ENCODE measurements at regions not wholly inside any gene's neighbourhood (a gene's known extent, or its start where the extent isn't known, plus 50 kb on each side); places are given as distances from the start of the nearest gene placed in this dataset.

- no peak for TF ChIP-seq CTCF (IDR thresholded peaks at IDR 0.05)
- TF ChIP-seq POLR2A (IDR thresholded peaks at IDR 0.05) = no peak
Measured at GRCh38 chr1:30216602-30217001, 506.8 kb downstream of the MATN1 start.

All from upper lobe of left lung (tissue), 4 donors.